WI38 (cell line): ENCODE measurements at regions not wholly inside any gene's neighbourhood (a gene's known extent, or its start where the extent isn't known, plus 50 kb on each side); places are given as distances from the start of the nearest gene placed in this dataset.
"Not testable (repeated sequence)": the region's sequence is repeated elsewhere in the genome, so short reads cannot be mapped to it uniquely, and the experiment has no call there.

Source experiments
- H3K4me3 ChIP-seq: 2 replicates; pipeline ENCODE4 v1.5.1; 2011; ENCODE audit warnings: low read depth, mild to moderate bottlenecking, control low read depth, low read length
- TF ChIP-seq, protein P1 (sequence below): IDR thresholded peaks from 2 replicates; pipeline ENCODE4 v1.5.1; 2012; ENCODE audit warnings: low read depth, mild to moderate bottlenecking, control low read depth, low read length

DNA sequence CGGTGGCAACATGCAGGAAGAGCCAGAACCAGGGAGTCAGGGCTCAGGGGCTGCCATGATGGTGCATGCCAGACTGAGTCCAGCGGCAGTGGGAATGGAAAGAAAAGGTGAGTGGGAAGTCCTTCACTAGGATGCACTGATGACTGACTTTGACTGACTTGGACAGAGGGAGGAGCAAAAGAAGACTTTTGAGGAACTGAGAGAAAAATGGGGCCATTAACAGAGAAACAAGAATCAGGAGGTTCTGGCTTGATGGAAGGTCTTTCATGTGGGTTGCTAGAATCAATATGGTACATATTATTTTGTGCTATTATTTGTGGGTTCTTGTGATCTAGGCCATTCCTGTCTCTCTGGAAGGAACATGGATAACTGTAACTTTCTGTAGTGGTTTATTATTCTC lies 454.6 kb upstream of the PROX1 start:
- no peak overlapping the region for H3K4me3 ChIP-seq
- TF ChIP-seq, protein P1, sequence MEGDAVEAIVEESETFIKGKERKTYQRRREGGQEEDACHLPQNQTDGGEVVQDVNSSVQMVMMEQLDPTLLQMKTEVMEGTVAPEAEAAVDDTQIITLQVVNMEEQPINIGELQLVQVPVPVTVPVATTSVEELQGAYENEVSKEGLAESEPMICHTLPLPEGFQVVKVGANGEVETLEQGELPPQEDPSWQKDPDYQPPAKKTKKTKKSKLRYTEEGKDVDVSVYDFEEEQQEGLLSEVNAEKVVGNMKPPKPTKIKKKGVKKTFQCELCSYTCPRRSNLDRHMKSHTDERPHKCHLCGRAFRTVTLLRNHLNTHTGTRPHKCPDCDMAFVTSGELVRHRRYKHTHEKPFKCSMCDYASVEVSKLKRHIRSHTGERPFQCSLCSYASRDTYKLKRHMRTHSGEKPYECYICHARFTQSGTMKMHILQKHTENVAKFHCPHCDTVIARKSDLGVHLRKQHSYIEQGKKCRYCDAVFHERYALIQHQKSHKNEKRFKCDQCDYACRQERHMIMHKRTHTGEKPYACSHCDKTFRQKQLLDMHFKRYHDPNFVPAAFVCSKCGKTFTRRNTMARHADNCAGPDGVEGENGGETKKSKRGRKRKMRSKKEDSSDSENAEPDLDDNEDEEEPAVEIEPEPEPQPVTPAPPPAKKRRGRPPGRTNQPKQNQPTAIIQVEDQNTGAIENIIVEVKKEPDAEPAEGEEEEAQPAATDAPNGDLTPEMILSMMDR, result no peak

GRCh38 chr1:213535679-213536078 lies 452.1 kb upstream of the PROX1 start:
- no peak overlapping the region for H3K4me3 ChIP-seq
- TF ChIP-seq, protein P1, result no peak

- TF ChIP-seq, protein P1, result no peak
- no peak overlapping the region for H3K4me3 ChIP-seq
These were observed 449.5 kb upstream of the PROX1 start for GRCh38 chr1:213538251-213538650.

DNA sequence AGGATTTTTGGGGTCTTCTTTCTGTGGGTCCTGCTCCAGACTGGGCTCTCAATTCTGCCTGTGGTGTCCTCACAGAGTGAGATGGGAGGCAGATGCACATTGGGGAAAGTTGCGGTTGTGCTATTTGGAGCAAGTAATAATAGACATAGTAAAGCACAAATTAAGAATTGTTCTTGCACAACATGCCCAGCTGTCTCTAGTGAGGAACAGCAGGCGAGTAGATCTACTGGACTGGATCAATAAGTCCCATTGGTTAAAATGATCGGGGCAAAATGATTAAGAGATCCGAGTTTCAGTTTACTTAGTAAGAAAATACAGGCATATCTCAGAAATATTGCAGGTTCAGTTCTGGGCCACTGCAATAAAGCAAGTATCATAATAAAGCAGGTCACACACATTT lies 448.3 kb upstream of the PROX1 start:
- TF ChIP-seq, protein P1, result no peak
- no peak overlapping the region for H3K4me3 ChIP-seq

DNA sequence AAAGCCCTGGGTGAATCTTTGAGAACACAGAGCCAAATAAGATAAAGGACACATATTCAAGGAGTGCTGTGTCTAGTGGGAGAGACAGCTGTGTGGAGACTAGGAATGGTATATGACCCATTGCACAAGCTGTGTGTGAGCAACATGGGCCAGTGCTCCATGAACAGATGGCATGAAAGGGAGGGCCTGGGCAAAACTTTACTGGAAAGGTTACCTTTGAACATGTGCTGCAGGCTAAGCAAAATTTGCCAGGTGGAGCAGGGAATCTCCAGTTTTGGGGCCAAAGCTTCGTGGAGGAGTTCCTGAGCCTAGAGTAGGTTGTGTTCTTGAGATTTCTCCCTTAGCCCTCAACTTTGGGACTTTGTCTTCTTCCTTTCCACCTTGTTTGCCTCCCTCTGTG lies 446.1 kb upstream of the PROX1 start:
- H3K4me3 ChIP-seq, result no peak overlapping the region
- TF ChIP-seq, protein P1, result no peak

- not testable (repeated sequence) for H3K4me3 ChIP-seq
These were observed 442.6 kb upstream of the PROX1 start for GRCh38 chr1:213545181-213545580.

- no peak overlapping the region for H3K4me3 ChIP-seq
- TF ChIP-seq, protein P1, result no peak
These were observed 437.8 kb upstream of the PROX1 start for GRCh38 chr1:213549982-213550381.

DNA sequence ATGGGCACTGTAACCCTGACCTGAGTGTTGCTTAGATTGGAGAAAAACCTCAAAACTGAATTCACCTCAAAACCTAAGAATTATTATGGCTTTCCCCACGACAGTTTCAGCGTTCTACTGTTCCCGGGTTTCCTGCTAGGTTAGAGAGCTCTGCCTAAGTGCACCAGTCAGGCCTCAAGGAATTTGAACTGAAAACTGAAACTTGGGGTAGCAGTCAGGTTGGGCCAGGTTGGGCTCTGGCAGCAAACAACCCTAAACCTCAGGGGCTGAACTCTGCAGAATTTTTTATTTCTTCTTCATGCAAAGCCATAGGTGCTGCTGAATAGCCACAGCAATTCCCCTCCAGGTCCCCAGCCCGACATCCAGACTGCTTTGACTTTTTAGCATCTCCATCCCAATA lies 437.0 kb upstream of the PROX1 start:
- H3K4me3 ChIP-seq, result no peak overlapping the region
- TF ChIP-seq, protein P1, result no peak
